HG03103 (cell line): ENCODE measurements at regions not wholly inside any gene's neighbourhood (a gene's known extent, or its start where the extent isn't known, plus 50 kb on each side); places are given as distances from the start of the nearest gene placed in this dataset.
"Not testable (repeated sequence)": the region's sequence is repeated elsewhere in the genome, so short reads cannot be mapped to it uniquely, and the experiment has no call there.

Experiments
- ATAC-seq: cut with Tn5 transposase; IDR thresholded peaks from one replicate; pipeline ENCODE4 v1.9.1; 2021; ENCODE audit warnings: low read depth; ENCODE audit not compliant: unreplicated experiment

- no peak for ATAC-seq
These were observed 484.6 kb upstream of the PIK3R1 start for GRCh38 chr5:67730917-67731474.

GRCh38 chr5:67728326-67728890 lies 487.1 kb upstream of the PIK3R1 start:
- ATAC-seq: no peak

- no peak for ATAC-seq
These were observed 490.0 kb upstream of the PIK3R1 start for GRCh38 chr5:67725604-67726003.

- no peak for ATAC-seq
These were observed 491.0 kb upstream of the PIK3R1 start for GRCh38 chr5:67724412-67725135.

DNA sequence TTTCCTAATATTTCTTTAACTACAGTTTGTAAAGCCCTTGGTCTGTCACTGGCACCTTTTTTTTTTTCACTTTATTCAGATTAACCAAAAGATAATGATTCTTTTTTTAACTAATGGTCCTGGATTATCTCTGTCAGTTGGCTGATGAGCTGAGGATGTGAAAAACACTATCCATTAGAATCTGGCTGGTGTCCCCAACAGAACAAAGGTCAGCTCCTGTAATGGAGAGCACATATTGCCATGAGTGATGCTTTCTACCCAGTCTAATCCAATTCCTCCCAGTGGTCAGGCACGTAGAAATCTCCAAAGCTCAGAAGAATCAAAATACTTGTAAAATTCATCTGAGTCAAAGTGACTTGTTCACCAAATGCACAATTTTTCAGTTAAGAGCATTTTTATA lies 491.7 kb upstream of the PIK3R1 start:
- no peak for ATAC-seq

- ATAC-seq: not testable (repeated sequence)
These were observed 493.0 kb upstream of the PIK3R1 start for GRCh38 chr5:67722582-67722981.

DNA sequence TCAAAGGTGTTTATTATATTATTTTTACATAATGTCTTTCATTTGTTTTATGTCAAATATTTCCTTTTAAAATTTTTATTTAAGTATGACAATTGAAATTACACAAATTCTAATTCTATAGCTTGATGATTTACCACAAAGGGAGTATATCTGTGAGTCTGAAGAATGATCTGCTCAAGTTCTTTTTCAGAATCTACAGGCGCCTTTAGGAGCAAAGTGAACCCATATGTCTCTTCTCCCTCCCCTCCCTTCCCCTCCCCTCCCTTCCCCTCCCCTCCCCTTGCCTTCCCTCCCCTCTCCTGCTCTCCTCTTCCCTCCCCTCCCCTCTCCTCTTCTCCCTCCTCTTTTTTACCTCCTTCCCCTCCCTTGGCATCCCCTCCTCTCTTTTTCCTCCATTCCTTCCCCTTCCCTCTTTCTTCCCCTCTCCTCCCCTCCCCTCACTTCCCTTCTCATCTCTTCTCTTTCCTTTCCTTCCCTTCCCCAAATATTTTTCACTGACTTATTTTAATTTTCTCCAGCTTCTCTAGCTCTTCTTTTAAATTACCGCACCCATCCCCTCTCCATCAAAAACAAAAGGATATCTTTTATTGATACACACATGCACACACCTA lies 495.3 kb upstream of the PIK3R1 start:
- no peak for ATAC-seq

- ATAC-seq: no peak
These were observed 505.4 kb upstream of the CD180 start for GRCh38 chr5:67702008-67702407.

- no peak for ATAC-seq
These were observed 503.0 kb upstream of the CD180 start for GRCh38 chr5:67699560-67699959.

DNA sequence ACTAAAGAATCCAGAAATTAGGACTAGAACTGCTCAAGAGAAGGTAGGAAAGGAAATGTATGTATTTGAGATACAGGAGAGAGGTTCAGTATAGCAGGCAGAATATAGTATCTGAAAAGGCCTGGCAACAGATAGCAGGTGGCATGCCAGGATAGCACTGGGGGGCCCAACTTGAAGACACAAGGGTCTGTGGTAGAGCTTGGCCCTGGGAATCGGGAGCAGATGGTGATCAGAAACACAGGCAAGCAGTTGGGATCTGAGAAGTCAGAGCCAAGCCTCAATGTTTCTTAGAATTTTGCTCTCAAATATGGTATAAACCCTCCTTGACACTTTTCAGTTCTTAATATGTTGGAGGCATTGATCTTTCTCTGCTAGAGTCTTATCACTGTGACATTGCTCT lies 499.8 kb upstream of the CD180 start:
- ATAC-seq: no peak

GRCh38 chr5:67695369-67695768 lies 498.8 kb upstream of the CD180 start:
- no peak for ATAC-seq

- ATAC-seq: no peak
These were observed 498.2 kb upstream of the CD180 start for GRCh38 chr5:67694810-67695191.

DNA sequence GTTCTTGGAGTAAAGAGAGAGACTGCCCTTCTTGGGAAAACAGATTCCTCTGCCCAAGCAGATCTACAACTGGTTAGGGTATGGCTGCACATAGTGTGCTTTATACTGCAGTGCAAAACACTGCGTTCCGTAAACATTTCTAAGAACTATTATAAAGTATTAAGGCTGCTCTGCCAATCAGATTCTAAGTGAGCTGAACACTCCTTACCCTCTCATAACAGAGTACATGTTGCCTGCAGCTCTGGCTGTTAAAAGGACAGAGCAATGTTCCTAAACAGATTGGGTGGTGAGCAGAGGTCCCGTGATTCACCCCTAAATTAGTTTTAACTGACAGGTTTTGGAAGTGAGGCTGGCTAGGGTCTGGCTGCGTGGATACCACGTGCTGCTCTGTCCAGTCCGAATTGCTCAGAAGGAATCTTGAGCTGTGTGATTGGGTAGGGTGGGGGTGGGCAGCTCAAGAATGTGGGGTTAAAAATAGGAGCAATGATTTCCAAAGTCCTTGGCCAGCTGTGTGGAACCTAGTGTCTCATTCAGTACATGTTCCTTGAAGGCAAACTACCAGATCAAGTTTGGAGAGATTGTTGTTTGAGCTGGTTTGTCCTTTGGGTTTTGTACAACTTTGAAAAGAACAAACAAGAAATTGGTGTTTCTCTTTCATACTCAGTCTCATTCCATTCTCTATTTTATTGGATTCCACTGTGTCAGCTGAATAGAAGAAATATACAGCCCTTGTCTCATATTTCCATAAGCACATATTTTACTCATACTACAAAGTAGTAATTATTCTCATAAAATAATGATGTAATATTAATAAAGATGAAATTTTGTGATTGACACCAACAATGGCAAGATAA lies 497.6 kb upstream of the CD180 start:
- no peak for ATAC-seq

- no peak for ATAC-seq
These were observed 490.1 kb upstream of the CD180 start for GRCh38 chr5:67686746-67687145.

- ATAC-seq: no peak
These were observed 485.1 kb upstream of the CD180 start for GRCh38 chr5:67681703-67682102.

DNA sequence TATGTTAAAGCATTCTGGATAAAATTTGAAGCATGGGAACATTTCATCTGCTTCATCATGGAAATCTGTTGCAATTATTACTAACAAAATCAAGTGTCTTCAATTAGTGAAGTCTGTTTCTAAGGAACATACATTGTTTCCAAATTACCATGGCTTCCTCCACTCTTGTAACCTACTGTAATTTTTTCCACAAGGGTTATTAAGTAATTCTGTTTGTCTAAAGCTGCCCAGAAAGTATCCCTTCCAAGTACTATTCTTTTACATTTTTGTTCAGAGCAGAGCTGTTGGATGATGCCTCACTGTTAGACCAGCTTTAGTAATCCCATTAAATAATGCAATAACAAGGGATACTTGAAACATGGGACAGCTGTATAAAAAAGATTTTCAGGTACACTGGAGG lies 483.5 kb upstream of the CD180 start:
- no peak for ATAC-seq

DNA sequence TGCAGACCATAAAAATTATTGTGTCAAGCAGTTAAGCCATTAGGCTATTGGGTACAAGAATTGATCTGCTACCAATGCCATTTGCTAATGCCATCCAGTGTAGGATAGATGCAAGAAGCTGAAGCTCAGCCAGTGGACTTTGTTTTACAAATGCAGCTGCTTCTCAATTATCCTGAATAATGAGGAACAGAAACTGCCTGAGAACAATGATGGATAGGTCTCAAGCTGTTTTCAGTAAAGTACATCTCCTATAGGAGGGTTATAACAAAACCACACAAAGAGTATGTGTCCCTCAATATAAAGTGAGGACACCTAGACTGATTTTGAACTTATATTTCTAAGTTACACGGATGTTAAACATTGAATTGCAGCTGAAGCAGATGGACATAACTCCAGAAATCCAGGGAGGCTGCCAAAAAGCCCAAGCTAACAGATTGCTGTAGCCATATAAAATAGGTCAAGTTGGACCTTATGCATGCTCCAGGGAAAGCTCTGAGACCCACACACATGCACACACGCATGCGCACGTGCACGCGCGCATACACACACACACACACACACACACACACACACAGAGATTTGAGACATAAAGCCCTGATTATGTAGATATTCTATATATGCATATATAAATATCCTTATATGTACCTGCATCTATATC lies 482.7 kb upstream of the CD180 start:
- ATAC-seq: no peak

DNA sequence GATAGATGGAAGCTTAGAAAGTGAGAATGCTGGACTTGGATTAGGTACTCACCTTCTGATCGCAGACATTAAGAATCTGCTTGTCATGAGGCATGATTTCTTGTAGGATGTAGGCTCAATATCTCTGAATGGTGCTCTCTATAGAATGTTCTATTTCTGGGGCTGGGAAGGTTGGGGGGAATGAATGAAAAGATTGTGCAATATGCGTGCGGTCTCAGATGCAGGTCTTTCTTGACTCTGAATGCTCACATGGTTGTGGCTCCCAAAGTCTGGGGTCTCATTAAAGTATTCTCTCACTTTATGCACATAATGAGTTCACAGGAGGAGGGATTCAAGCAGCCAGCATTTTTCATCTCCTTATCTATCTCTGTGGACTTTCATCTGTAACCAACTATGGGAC lies 482.0 kb upstream of the CD180 start:
- no peak for ATAC-seq

- no peak for ATAC-seq
These were observed 480.9 kb upstream of the CD180 start for GRCh38 chr5:67677422-67677970.

DNA sequence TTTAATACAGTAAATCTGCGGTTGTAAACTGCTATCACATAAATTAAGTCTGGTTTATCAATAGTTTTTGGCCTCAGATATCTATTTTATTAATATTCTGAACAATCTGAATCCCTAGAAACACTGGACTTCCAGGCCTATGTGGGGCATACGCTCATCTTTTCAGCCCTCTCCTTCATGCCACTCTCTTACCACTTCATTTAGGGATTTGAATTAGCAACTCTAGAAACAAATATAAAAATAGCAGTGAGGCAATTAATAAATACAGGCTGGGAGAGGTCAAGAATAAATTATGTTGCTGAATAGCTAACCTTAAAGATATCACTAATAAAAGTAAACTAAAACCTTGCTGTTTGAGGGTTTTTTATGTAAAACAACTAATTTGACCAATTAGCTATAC lies 480.3 kb upstream of the CD180 start:
- no peak for ATAC-seq
